HG03066 (cell line): ENCODE measurements at regions not wholly inside any gene's neighbourhood (a gene's known extent, or its start where the extent isn't known, plus 50 kb on each side); places are given as distances from the start of the nearest gene placed in this dataset.

Experiments
- ATAC-seq: cut with Tn5 transposase; IDR thresholded peaks from one replicate; pipeline ENCODE4 v1.9.1; 2021; ENCODE audit warnings: low read depth; ENCODE audit not compliant: unreplicated experiment

- ATAC-seq = no peak
These were observed 130.6 kb downstream of the SMAD6 start for GRCh38 chr15:66832664-66833063.

- ATAC-seq = no peak
These were observed 131.3 kb downstream of the SMAD6 start for GRCh38 chr15:66833371-66833770.

GRCh38 chr15:66833803-66834202 lies 131.8 kb downstream of the SMAD6 start:
- ATAC-seq = no peak

GRCh38 chr15:66834881-66835878 lies 133.1 kb downstream of the SMAD6 start:
- no peak for ATAC-seq

DNA sequence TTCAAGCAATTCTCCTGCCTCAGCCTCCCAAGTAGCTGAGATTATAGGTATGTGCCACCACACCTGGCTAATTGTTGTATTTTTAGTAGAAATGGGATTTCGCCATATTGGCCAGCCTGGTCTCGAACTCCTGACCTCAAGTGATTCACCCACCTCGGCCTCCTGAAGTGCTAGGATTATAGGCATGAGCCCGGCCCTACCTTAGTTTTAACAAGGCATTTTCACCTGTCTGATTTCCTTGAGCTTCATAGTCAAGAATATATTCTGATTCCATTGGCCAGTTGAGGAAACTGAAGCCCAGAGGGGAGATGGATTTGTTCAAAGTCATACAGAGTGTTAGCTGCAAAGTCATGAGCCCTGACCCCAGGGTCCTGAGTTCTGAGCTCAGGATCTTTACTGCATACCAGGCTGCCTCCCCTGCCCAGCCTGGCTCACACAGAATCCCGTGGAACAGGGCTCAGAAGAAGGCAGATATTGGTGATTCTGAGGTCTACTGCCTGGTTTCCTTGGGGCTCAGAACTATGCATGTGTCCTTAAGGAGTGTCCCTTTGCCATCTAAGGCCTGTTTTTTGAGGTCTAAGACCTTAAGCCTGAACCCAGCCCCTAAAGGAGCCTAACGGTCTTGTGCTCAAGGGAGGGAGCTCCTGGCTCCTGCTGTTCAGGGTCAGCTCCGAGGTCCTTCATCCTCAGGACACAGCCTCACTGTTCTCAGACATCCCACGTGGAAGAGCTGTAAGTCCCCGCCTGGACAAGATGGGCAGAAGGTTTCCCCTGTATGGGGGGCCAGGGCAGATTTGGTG lies 134.4 kb downstream of the SMAD6 start:
- no peak for ATAC-seq

- no peak for ATAC-seq
These were observed 136.2 kb downstream of the SMAD6 start for GRCh38 chr15:66838202-66838601.

DNA sequence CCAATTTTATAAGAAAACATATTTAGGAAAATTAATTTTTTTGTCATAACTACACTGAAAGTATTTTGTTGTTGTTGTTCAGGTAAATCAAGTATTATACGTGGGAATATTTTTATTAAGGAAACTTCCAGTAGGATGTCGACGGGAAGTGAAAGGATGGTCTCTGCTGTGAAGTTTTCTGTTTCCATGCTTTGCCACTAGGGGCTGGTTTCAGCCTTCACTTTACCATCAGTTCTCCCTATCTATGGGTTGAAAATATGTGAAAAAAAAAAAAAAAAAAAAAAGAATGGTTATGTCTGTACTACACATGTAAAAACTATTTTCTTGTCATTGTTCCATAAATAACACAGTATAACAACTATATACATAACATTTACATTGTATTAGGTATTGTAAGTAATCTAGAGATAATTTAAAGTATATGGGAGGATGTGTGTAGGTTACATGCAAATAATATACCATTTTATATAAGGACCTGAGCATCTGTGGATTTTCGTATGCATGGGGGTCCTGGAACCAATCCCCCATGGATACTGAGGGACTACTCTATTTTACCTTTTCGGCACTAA lies 136.7 kb downstream of the SMAD6 start:
- no peak for ATAC-seq

GRCh38 chr15:66839506-66840112 lies 137.6 kb downstream of the SMAD6 start:
- ATAC-seq = no peak

DNA sequence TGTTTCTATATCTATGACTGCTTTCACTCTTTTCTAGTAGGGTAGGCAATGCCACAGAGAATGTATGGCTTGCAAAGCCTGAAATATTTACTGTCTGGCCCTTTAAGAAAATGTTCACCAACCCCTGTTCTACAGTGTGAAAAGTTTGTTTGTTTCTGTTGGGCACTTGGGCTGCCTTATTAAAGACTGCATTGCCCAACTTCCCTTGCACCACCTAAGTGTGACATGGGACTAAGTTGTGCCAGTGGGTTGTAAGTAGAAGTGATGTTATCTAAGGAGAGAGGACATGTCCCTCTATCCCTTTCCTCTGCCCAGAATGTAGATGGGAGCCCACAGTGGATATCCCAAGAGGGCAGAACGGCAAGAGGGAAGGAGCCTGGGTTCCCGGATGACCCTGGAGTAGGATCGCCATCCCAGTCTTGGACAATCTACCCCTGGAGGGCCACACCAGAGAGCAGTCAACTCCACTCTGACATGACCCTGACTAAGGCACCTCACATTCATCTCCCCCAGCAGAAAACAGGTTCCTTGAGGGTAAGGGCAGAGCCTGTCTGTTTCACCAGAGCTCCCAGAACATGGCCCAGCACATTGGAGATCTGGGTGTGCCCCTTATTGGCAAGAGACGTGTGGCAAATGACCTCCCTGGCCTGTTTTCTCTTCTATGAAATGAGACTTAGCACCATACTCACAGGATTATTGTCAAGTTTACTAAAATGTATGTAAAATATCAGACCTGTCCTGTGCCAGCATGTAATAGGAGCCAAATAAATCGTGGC lies 138.8 kb downstream of the SMAD6 start:
- no peak for ATAC-seq

GRCh38 chr15:66841953-66842681 lies 140.1 kb downstream of the SMAD6 start:
- ATAC-seq = no peak

DNA sequence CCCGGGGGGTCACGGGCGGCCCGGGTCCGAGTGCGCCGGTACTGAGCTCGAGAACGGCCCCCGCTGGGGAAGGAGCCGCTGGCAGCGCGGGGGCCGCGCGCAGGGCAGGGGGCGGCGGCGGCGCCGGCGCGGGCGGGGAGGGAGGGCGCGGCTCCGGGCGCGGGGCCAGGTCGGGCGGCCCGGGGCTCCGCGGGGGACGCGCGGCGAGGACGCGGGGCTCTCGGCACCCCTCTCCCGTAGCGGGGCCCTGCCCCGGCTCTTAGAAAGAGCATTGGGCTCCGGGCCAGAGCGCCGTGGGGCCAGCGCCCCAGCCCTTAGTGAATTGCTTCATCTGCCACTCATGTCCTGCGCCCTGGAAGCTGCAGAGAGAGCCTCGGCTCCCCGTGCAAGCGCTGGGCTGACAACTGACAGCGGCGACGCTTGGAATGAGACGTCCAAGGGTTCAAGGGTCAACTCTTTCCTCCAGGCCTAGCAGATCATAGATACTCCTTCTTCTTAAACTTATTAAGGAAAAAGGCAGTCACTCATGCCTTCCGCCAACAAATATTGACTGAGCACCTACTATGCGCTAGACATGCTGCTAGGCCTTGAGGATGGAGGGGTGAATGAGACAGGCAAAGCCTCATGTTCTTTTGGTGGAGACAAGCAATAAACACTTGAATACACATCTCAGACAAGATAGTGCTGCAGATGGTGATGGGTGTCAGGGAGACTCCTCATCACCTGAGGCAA lies 140.8 kb downstream of the SMAD6 start:
- ATAC-seq = no peak

DNA sequence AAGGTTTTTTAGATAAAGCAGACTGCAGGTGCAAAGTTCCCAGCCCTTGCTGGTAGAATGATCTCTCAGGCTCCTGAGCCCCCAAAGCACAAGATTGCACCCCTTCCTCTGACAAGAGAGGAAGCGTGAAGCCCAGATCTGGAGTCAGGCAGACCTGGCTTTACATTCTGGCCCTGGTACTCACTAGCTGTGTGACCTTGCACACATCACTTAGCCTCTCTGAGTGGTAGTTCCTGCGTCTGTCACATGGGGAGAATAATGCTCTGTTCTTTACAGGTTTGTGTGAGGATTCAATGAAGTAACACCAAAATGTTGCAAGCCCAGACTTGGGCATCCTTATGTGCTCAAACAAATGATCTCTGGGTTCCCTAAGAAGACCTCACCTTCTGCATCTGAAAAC lies 141.5 kb downstream of the SMAD6 start:
- ATAC-seq = no peak

DNA sequence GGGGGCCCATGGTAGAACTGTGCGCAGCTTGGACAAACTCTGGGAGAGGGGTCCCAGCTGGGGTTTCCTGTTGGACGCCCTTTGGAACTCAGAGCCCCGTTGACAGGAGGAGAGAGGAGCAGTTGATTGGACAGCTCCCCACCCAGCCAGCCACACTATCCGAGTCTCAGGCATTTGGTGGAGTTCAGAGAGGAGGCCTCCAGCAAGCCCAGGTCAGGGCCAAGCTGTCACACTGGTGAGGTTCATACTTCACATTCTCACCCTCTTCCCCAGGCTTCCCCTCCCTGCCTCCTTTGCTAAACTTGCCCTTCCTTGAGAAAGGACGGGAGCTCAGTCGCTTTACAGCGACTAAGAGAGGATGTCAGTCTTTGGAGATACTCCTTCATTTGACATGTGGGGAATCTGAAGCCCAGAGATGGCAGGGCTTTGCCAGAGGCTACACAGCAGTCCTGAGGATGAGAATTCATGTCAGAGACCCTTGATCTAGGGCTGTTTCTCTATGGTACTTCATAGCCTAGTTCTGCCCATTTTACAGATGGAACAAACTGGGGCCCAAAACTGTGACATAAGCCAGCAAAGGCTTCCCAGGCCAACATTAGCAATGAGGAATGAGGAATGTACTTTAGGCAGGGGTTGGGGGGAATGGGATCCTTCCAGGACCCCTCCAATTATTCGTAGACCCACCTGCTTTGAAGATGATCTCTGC lies 142.2 kb downstream of the SMAD6 start:
- no peak for ATAC-seq

DNA sequence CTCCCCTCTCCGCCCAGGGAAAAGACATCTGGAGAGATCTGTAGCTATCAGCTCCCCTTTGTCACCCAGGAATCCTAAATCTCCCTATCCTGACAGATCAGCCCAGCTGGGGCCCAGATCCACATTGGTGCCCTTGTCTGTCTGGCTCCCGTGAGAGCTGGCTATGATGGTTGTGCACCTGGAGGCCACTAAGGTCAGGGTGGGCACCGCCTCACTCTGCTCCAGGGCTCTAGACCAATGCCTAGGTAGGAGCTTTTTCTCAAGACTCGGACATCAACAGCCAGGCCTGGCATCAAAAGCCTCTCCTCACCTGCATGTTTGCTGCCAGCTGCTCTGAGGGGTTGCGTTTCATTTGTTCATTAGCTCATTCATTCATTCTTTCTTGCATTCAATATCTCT lies 142.7 kb downstream of the SMAD6 start:
- ATAC-seq = no peak

GRCh38 chr15:66845266-66845785 lies 143.3 kb downstream of the SMAD6 start:
- ATAC-seq = no peak

DNA sequence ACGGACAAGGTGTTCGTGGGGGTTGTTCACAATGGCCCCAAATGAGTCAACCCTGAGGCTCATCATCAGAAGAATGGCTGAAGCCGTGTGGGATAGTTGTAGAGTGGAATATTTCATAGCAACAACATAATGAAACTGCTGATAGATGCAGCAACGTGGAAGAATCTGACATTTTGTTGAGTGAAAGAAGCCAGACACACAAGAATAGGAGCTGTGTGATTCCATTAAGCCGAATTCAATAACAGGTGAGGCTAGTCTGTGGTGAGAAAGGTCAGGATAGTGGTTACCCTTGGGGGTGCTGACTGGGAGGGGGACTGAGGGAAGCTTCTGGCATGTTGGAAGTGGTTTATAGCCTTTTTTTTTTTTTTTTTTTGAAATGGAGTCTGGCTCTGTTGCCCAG lies 144.0 kb downstream of the SMAD6 start:
- ATAC-seq = no peak

DNA sequence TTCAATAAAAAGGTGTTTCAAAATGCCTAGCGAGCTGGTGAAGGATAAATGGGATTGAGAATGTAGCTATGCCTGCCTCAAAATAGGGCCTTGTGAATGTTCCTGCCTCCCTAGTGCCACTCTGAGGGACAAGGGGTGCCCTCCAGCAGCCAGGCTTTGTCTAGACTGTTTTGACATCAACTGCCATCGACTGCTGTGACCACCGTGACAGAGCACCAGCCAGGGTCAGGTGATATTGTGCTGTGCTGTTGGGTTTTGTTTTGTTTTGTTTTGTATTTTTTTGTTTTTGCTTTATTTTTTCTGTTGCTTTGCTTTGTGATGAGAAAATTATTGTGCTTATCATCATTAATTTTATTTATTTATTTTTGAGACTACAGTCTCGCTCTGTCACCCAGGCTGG lies 144.8 kb downstream of the SMAD6 start:
- no peak for ATAC-seq

- no peak for ATAC-seq
These were observed 145.5 kb downstream of the SMAD6 start for GRCh38 chr15:66847565-66847991.
